ENCODE measurements at regions not wholly inside any gene's neighbourhood (a gene's known extent, or its start where the extent isn't known, plus 50 kb on each side); places are given as distances from the start of the nearest gene placed in this dataset.

DNA sequence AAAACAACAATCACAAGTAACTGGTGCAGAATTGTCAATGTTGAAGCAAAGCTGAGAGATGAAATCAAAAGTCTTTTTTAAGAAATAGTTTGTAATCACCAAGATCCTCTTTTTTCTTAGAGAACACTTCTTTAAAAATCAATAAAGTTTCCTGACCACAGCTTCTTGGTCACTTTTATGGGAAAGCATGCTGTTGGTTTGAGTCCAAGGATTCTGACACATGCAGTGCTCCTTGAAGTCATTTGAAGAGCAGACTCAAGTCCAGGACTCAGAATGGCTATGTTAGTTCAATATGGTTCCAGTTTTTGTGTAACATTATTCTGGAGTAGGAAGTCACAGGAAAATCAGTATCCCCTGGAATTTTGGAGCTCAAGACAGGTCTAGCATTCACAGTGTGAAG lies 480.6 kb downstream of the NR2F1-AS1 start:
- Histone ChIP-seq H3K9ac (ENCODE audit: low read length) (no peak overlapping the region), H3K79me2 (ENCODE audit: control insufficient read depth, insufficient read depth, low read length) (no peaks in the 10 kb centered on the region), H3K27me3 (replicated peaks in 1 of 4; ENCODE audit: control extremely low read depth in 1 of 4, control insufficient read depth in 3 of 4, insufficient read depth in 4 of 4, low read length in 3 of 4) (no peaks in the 10 kb centered on the region), H3K4me1 (ENCODE audit: control insufficient read depth in 2 of 2, insufficient read depth in 2 of 2, low read length in 2 of 2) (no peaks in the 10 kb centered on the region), H2AFZ (ENCODE audit: insufficient read depth, low read depth, low read length, poor library complexity, severe bottlenecking) (no peak overlapping the region), H3K4me3 (ENCODE audit: control extremely low read depth in 1 of 5, extremely low read depth in 1 of 5, insufficient read depth in 1 of 5, low read depth in 2 of 5, low read length in 4 of 5) (no peak overlapping the region), H3K9me3 (ENCODE audit: control extremely low read depth in 1 of 3, control insufficient read depth in 2 of 3, insufficient read depth in 1 of 3, low read length in 2 of 3) (no peaks in the 10 kb centered on the region), H3K36me3 (replicated peaks in 1 of 2; ENCODE audit: control extremely low read depth in 1 of 2, control insufficient read depth in 1 of 2, extremely low read depth in 1 of 2, insufficient read depth in 2 of 2, low read length in 1 of 2) (no peaks in the 10 kb centered on the region), H4K20me1 (ENCODE audit: control insufficient read depth, insufficient read depth, low read length, poor library complexity, severe bottlenecking) (no peaks in the 10 kb centered on the region), H3K27ac (ENCODE audit: low read length in 2 of 2) (no peak overlapping the region), H3K4me2 (replicated peaks; ENCODE audit: low read depth, low read length, poor library complexity, severe bottlenecking) (no peak overlapping the region)
- intact Hi-C loops (cut with micrococcal nuclease) = no loop called here
- no peak overlapping the region for H3K4me3 Mint-ChIP-seq
- ATAC-seq (ENCODE audit: low read depth) = no peak
- H3K27me3 Mint-ChIP-seq = no peaks in the 10 kb centered on the region
- TF ChIP-seq, protein P1, sequence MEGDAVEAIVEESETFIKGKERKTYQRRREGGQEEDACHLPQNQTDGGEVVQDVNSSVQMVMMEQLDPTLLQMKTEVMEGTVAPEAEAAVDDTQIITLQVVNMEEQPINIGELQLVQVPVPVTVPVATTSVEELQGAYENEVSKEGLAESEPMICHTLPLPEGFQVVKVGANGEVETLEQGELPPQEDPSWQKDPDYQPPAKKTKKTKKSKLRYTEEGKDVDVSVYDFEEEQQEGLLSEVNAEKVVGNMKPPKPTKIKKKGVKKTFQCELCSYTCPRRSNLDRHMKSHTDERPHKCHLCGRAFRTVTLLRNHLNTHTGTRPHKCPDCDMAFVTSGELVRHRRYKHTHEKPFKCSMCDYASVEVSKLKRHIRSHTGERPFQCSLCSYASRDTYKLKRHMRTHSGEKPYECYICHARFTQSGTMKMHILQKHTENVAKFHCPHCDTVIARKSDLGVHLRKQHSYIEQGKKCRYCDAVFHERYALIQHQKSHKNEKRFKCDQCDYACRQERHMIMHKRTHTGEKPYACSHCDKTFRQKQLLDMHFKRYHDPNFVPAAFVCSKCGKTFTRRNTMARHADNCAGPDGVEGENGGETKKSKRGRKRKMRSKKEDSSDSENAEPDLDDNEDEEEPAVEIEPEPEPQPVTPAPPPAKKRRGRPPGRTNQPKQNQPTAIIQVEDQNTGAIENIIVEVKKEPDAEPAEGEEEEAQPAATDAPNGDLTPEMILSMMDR (IDR thresholded peaks at IDR 0.05) = no peak
- no peak for TF ChIP-seq EZH2 (IDR thresholded peaks at IDR 0.05; ENCODE audit: borderline replicate concordance, insufficient read depth, low read depth, low read length, poor library complexity, severe bottlenecking)
- no peaks in the 10 kb centered on the region for H3K4me1 Mint-ChIP-seq
- DNase-seq = no peak
- peaks cover 3% of the 10 kb centered on the region for H3K9me3 Mint-ChIP-seq (ENCODE audit: insufficient read depth)
- ChIA-PET CTCF (no interaction called here), POLR2A (no interaction called here)
- no peak overlapping the region for H3K27ac Mint-ChIP-seq

DNA sequence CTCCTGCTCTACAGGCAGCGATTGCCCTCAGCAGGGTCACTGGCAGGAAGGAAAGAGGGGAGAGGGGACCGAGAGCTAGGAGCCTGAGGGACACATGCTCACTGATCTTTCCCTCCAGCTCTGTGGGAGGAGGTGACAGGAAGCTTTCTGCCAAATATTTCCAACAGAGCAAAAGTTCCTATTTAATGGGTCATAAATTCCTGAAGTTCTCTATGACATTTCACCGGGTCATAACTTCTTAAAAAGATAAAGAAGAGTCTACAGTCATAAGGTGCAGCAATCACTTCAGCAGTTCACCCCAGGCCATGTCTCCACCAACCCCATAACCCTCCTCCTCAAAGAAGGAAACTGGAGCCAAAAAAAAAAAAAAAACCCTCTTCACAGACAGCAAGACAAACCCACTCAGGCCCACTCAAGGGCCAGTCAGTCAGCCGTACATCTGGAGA lies 481.1 kb downstream of the NR2F1-AS1 start:
- H4K20me1 ChIP-seq (ENCODE audit: control insufficient read depth, insufficient read depth, low read length, poor library complexity, severe bottlenecking) = no peaks in the 10 kb centered on the region
- no peaks in the 10 kb centered on the region for H3K79me2 ChIP-seq (ENCODE audit: control insufficient read depth, insufficient read depth, low read length)
- Mint-ChIP-seq H3K27me3 (no peaks in the 10 kb centered on the region), H3K4me1 (no peaks in the 10 kb centered on the region), H3K27ac (no peak overlapping the region), H3K9me3 (ENCODE audit: insufficient read depth) (peaks cover 3% of the 10 kb centered on the region), H3K4me3 (no peak overlapping the region)
- no peak for TF ChIP-seq EZH2 (IDR thresholded peaks at IDR 0.05; ENCODE audit: borderline replicate concordance, insufficient read depth, low read depth, low read length, poor library complexity, severe bottlenecking)
- TF ChIP-seq, protein P1 (IDR thresholded peaks at IDR 0.05) = no peak
- no peaks in the 10 kb centered on the region for H3K27me3 ChIP-seq (replicated peaks in 1 of 4; ENCODE audit: control extremely low read depth in 1 of 4, control insufficient read depth in 3 of 4, insufficient read depth in 4 of 4, low read length in 3 of 4)
- no peaks in the 10 kb centered on the region for H3K36me3 ChIP-seq (replicated peaks in 1 of 2; ENCODE audit: control extremely low read depth in 1 of 2, control insufficient read depth in 1 of 2, extremely low read depth in 1 of 2, insufficient read depth in 2 of 2, low read length in 1 of 2)
- intact Hi-C loops (cut with micrococcal nuclease) = no loop called here
- no peaks in the 10 kb centered on the region for H3K4me1 ChIP-seq (ENCODE audit: control insufficient read depth in 2 of 2, insufficient read depth in 2 of 2, low read length in 2 of 2)
- H3K9ac ChIP-seq (ENCODE audit: low read length) = no peak overlapping the region
- ATAC-seq (ENCODE audit: low read depth) (no peak), DNase-seq (no peak)
- no peaks in the 10 kb centered on the region for H3K9me3 ChIP-seq (ENCODE audit: control extremely low read depth in 1 of 3, control insufficient read depth in 2 of 3, insufficient read depth in 1 of 3, low read length in 2 of 3)
- H2AFZ ChIP-seq (ENCODE audit: insufficient read depth, low read depth, low read length, poor library complexity, severe bottlenecking) = no peak overlapping the region
- CTCF ChIA-PET = no interaction called here
- POLR2A ChIA-PET = no interaction called here
- H3K4me3 ChIP-seq (ENCODE audit: control extremely low read depth in 1 of 5, extremely low read depth in 1 of 5, insufficient read depth in 1 of 5, low read depth in 2 of 5, low read length in 4 of 5) = no peak overlapping the region
- WGBS (ENCODE audit: insufficient coverage) = 92% methylated on average over 2 of the region's 4 CpGs
- H3K27ac ChIP-seq (ENCODE audit: low read length in 2 of 2) = no peak overlapping the region
- H3K4me2 ChIP-seq (replicated peaks; ENCODE audit: low read depth, low read length, poor library complexity, severe bottlenecking) = no peak overlapping the region

All from B cell (primary cell).